Endothelial cell of umbilical vein (primary cell): ENCODE measurements at regions not wholly inside any gene's neighbourhood (a gene's known extent, or its start where the extent isn't known, plus 50 kb on each side); places are given as distances from the start of the nearest gene placed in this dataset.

Experiments
- GATA2 ChIP-seq: IDR thresholded peaks from 2 replicates; pipeline ENCODE4 v1.7.0; 2011; ENCODE audit warnings: low read depth, mild to moderate bottlenecking, moderate library complexity, mixed read lengths, low read length; ENCODE audit not compliant: insufficient read length, insufficient read depth
- MAX ChIP-seq: IDR thresholded peaks from 2 replicates; pipeline ENCODE4 v1.6.1; 2011; ENCODE audit not compliant: insufficient read depth, insufficient read length
- MYC ChIP-seq: IDR thresholded peaks from one replicate; pipeline ENCODE4 v1.6.1; 2011; ENCODE audit warnings: mild to moderate bottlenecking, low read depth, low read length
- POLR2A ChIP-seq: IDR thresholded peaks from 2 replicates; pipeline ENCODE4 v1.6.1; 2012; ENCODE audit warnings: low read depth, mild to moderate bottlenecking, control low read depth, low read length
- POLR2AphosphoS5 ChIP-seq: IDR thresholded peaks from 2 replicates; pipeline ENCODE4 v1.6.1; 2012; ENCODE audit warnings: low read depth, mild to moderate bottlenecking, control low read depth, low read length, moderate library complexity; ENCODE audit not compliant: insufficient read depth
- TF ChIP-seq, protein P1 (sequence below), 2 donors: IDR thresholded peaks; 1 replicate in 1 of 2; 2 replicates in 1 of 2; pipeline ENCODE4 v1.5.1; 2011; ENCODE audit warnings: low read length in 2 of 2, mild to moderate bottlenecking in 2 of 2, moderate library complexity in 2 of 2, control low read depth in 1 of 2, inconsistent platforms in 1 of 2, low read depth in 1 of 2; ENCODE audit not compliant: insufficient read depth in 1 of 2; ENCODE audit errors: extremely low read depth in 1 of 2

- TF ChIP-seq POLR2A (no peak), GATA2 (no peak), MAX (no peak), POLR2AphosphoS5 (no peak), MYC (no peak)
- TF ChIP-seq, protein P1, sequence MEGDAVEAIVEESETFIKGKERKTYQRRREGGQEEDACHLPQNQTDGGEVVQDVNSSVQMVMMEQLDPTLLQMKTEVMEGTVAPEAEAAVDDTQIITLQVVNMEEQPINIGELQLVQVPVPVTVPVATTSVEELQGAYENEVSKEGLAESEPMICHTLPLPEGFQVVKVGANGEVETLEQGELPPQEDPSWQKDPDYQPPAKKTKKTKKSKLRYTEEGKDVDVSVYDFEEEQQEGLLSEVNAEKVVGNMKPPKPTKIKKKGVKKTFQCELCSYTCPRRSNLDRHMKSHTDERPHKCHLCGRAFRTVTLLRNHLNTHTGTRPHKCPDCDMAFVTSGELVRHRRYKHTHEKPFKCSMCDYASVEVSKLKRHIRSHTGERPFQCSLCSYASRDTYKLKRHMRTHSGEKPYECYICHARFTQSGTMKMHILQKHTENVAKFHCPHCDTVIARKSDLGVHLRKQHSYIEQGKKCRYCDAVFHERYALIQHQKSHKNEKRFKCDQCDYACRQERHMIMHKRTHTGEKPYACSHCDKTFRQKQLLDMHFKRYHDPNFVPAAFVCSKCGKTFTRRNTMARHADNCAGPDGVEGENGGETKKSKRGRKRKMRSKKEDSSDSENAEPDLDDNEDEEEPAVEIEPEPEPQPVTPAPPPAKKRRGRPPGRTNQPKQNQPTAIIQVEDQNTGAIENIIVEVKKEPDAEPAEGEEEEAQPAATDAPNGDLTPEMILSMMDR (IDR thresholded peaks at IDR 0.05; ENCODE audit: extremely low read depth in 1 of 2, insufficient read depth in 1 of 2, low read depth in 1 of 2, low read length in 2 of 2): no peak
Measured at GRCh38 chr3:193974191-193974652, 161.7 kb upstream of the HES1 start.
